Aorta (tissue), 5 donors: ENCODE measurements at regions not wholly inside any gene's neighbourhood (a gene's known extent, or its start where the extent isn't known, plus 50 kb on each side); places are given as distances from the start of the nearest gene placed in this dataset.

Experiments used
- ATAC-seq: fragments of 200-7000 bp; cut with Tn5 transposase; one replicate; pipeline ENCODE4 v1.9.1; 2022; ENCODE audit warnings: moderate library complexity; ENCODE audit not compliant: low FRiP score
- DNase-seq, 2 donors: peaks; one replicate each; pipeline ENCODE4 v3.0.0-alpha.2; 2020
- H3K27ac ChIP-seq, 2 donors: one replicate each; pipeline ENCODE4 v1.5.1; 2013; ENCODE audit warnings: low read length in 2 of 2, mild to moderate bottlenecking in 2 of 2, moderate library complexity in 2 of 2, control low read depth in 1 of 2, inconsistent platforms in 1 of 2, low read depth in 1 of 2
- H3K27me3 ChIP-seq, 2 donors: one replicate each; pipeline ENCODE4 v1.6.1; 2013; ENCODE audit warnings: control low read depth in 1 of 2, low read length in 1 of 2, mild to moderate bottlenecking in 1 of 2, moderate library complexity in 1 of 2; ENCODE audit not compliant: insufficient read depth in 2 of 2, control insufficient read depth in 1 of 2
- H3K36me3 ChIP-seq, 2 donors: one replicate each; pipeline ENCODE4 v1.6.1; 2013; ENCODE audit warnings: control low read depth in 1 of 2, low read length in 1 of 2, mild to moderate bottlenecking in 1 of 2; ENCODE audit not compliant: insufficient read depth in 2 of 2, control insufficient read depth in 1 of 2
- H3K4me1 ChIP-seq, 2 donors: one replicate each; pipeline ENCODE4 v1.6.1; 2013; ENCODE audit warnings: low read length in 2 of 2, control low read depth in 1 of 2, mild to moderate bottlenecking in 1 of 2, moderate library complexity in 1 of 2; ENCODE audit not compliant: insufficient read depth in 2 of 2, control insufficient read depth in 1 of 2
- H3K4me3 ChIP-seq, 2 donors: one replicate each; pipeline ENCODE4 v1.5.1; 2013; ENCODE audit warnings: low read length in 2 of 2, control low read depth in 1 of 2, mild to moderate bottlenecking in 1 of 2
- H3K9me3 ChIP-seq: one replicate; pipeline ENCODE4 v1.6.1; 2013; ENCODE audit warnings: mild to moderate bottlenecking, low read length; ENCODE audit not compliant: control insufficient read depth
- WGBS, 2 donors: extraction: QIAGEN DNeasy Blood & Tissue Kit; methylation state at CpG; one replicate each; pipeline ENCODE4 v1.1.7; 2013; 5-methylcytosine and 5-hydroxymethylcytosine counted together
- intact Hi-C, 2 donors: fragments of 100-400 bp; cut with DNase I; formaldehyde crosslinking; loops; one replicate each; pipeline versions ENCODE4 v1.14.2 to v1.15.0; 2022
- donor health status: healthy with polysubstance abuse.
- donor health status: Bipolar disorder and iron deficiency.
- donor health status: DM: no; HTN: no; CAD: no.
- donor health status: DM: no; HTN: no; CAD: no.
- donor health status: DM: yes; HTN: yes; CAD: no.

GRCh38 chr9:6078382-6079105 is 63.1 kb upstream of the RANBP6 start:
- no peaks in the 10 kb centered on the region for H3K4me1 ChIP-seq
- H3K27me3 ChIP-seq: peaks cover 0 to 1% of the 10 kb centered on the region in 2 donors
- H3K9me3 ChIP-seq: no peaks in the 10 kb centered on the region
- H3K4me3 ChIP-seq: no peak overlapping the region
- ATAC-seq: no peak
- no peak overlapping the region for H3K27ac ChIP-seq
- intact Hi-C loops: no loop called here
- no peaks in the 10 kb centered on the region for H3K36me3 ChIP-seq
- no peak for DNase-seq
- WGBS, 2 donors: 42 to 47% methylated on average over 5 of the region's 5 CpGs

GRCh38 chr9:6076851-6077250 is 61.4 kb upstream of the RANBP6 start:
- WGBS, 2 donors: 75 to 87% methylated on average over 6 of the region's 6 CpGs
- DNase-seq (no peak), ATAC-seq (no peak)
- Histone ChIP-seq H3K4me3 (no peak overlapping the region), H3K27ac (no peak overlapping the region), H3K4me1 (no peaks in the 10 kb centered on the region), H3K9me3 (no peaks in the 10 kb centered on the region), H3K27me3 (peaks cover 0 to 1% of the 10 kb centered on the region in 2 donors), H3K36me3 (no peaks in the 10 kb centered on the region)
- intact Hi-C loops: no loop called here

DNA sequence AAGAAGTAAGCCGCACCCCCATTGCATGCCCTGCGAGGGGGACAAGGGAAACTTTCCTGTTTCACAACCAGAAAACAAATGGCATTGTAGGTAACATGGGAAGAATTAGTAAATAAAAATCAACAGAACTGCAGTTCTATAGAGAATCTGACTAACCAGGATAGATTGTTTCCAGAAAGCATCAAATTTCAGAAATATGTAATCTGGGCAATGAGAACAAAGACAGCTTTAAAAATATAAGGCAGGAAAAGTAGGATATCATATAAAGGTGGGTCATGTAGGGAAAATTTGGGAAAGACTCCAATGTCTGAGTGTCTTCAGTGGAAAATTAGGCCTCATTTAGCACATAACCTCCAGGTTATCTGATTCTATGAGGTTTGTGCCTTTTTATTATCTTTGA is 58.3 kb upstream of the RANBP6 start:
- Histone ChIP-seq H3K36me3 (no peaks in the 10 kb centered on the region), H3K4me3 (no peak overlapping the region), H3K27me3 (peaks cover 0 to 1% of the 10 kb centered on the region in 2 donors), H3K27ac (no peak overlapping the region), H3K9me3 (no peaks in the 10 kb centered on the region), H3K4me1 (no peaks in the 10 kb centered on the region)
- no peak for ATAC-seq
- WGBS, 2 donors: 90 to 95% methylated on average over 2 of the region's 2 CpGs
- intact Hi-C loops: no loop called here
- no peak for DNase-seq

- no peak for ATAC-seq
These were observed 57.4 kb upstream of the RANBP6 start for GRCh38 chr9:6072865-6073264.

DNA sequence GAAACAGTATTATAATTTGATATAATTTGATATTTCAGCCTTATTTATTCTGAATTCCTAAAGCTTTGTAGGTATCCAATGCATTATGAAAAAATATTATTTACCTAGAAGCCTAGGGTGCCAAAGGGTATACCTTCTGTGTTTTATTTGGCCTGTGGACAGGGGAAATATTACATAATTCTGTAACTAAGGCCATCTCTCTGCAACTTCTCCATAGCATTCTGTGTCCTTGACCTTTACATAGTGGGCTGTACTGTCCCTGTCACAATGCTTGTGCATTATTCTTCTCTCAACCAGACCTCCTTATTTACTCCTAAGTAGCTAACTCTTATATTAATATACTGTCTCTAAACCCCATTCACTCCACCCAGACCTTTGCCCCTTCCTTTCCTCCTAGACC is 57.0 kb upstream of the RANBP6 start:
- Histone ChIP-seq H3K4me1 (no peaks in the 10 kb centered on the region), H3K27me3 (peaks cover 0 to 1% of the 10 kb centered on the region in 2 donors), H3K27ac (no peak overlapping the region), H3K4me3 (no peak overlapping the region), H3K36me3 (no peaks in the 10 kb centered on the region), H3K9me3 (no peaks in the 10 kb centered on the region)
- intact Hi-C loops: no loop called here
- DNase-seq (no peak), ATAC-seq (no peak)

More at GRCh38 chr9:6072865-6073264, 57.4 kb upstream of the RANBP6 start:
- DNase-seq: no peak
- 79 to 88% methylated on average over 7 of the region's 7 CpGs for WGBS, 2 donors
- intact Hi-C loops: no loop called here
- Histone ChIP-seq H3K4me1 (no peaks in the 10 kb centered on the region), H3K27ac (no peak overlapping the region), H3K9me3 (no peaks in the 10 kb centered on the region), H3K27me3 (peaks cover 0 to 1% of the 10 kb centered on the region in 2 donors), H3K4me3 (no peak overlapping the region), H3K36me3 (no peaks in the 10 kb centered on the region)

- no peak overlapping the region for H3K27ac ChIP-seq
- H3K4me1 ChIP-seq: no peaks in the 10 kb centered on the region
- intact Hi-C loops: no loop called here
- H3K9me3 ChIP-seq: no peaks in the 10 kb centered on the region
- no peaks in the 10 kb centered on the region for H3K36me3 ChIP-seq
- no peak for ATAC-seq
- H3K4me3 ChIP-seq: no peak overlapping the region
- H3K27me3 ChIP-seq: no peaks in the 10 kb centered on the region
- no peak for DNase-seq
These were observed 53.6 kb upstream of the RANBP6 start for GRCh38 chr9:6068983-6069382.

DNA sequence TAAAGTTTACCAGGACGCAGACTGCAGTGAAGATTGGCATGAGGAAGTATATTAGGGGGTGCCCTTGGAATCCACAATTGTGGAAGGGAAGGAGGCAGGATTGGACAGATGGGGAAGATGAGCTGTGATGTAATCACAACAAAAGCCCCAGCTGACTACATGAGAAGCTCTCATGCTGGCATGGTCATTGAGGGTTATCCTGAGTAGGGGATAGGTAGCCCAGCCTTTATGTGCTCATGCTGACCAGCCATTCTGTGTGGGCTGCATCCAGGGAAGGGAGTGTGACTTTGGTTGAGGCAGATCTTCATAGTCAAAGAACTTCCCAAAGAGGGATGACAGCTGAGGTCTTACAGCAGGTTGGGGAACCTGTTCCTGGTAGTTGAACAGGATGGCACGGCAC is 52.0 kb upstream of the RANBP6 start:
- Histone ChIP-seq H3K4me3 (no peak overlapping the region), H3K36me3 (no peaks in the 10 kb centered on the region), H3K4me1 (no peaks in the 10 kb centered on the region), H3K9me3 (no peaks in the 10 kb centered on the region), H3K27me3 (no peaks in the 10 kb centered on the region), H3K27ac (no peak overlapping the region)
- ATAC-seq: no peak
- intact Hi-C loops: no loop called here
- no peak for DNase-seq
- WGBS, 2 donors: 88 to 92% methylated on average over 2 of the region's 2 CpGs
